SU-DHL-6 (cell line): ENCODE measurements at regions not wholly inside any gene's neighbourhood (a gene's known extent, or its start where the extent isn't known, plus 50 kb on each side); places are given as distances from the start of the nearest gene placed in this dataset.

ENCODE experiments used
- CTCF ChIP-seq: fragments of 200-600 bp; sonication (generic); IDR thresholded peaks from one replicate; pipeline ENCODE4 v1.5.1; 2017; ENCODE audit warnings: antibody characterized with exemption, mild to moderate bottlenecking, low read length, moderate library complexity; ENCODE audit not compliant: insufficient read depth, poor library complexity, severe bottlenecking
- EZH2phosphoT487 ChIP-seq: fragments of 200-600 bp; sonication (generic), shearing (Covaris generic); conservative IDR thresholded peaks from 2 replicates; pipeline ENCODE4 v1.6.1; 2018; ENCODE audit warnings: mild to moderate bottlenecking, antibody characterized with exemption, low read length, moderate library complexity, mixed read lengths

- TF ChIP-seq CTCF (no peak), EZH2phosphoT487 (no peak)
Observed at GRCh38 chr4:128376303-128376702, 88.7 kb upstream of the PGRMC2 start.
